H1 (cell line): ENCODE measurements at regions not wholly inside any gene's neighbourhood (a gene's known extent, or its start where the extent isn't known, plus 50 kb on each side); places are given as distances from the start of the nearest gene placed in this dataset.

Source experiments
- CTCF ChIA-PET: fragments of 300-600 bp; sonication (Branson Sonifier 250); formaldehyde crosslinking; loops from one replicate; lab custom pipeline; 2021; ENCODE audit not compliant: partially characterized antibody; lab: Charles Lee
- POLR2A ChIA-PET: fragments of 300-600 bp; sonication (Branson Sonifier 250); formaldehyde crosslinking; loops from one replicate; lab custom pipeline; 2021; ENCODE audit warnings: inconsistent platforms; ENCODE audit not compliant: partially characterized antibody; lab: Charles Lee
- DNase-seq, 2 experiments: peaks; one replicate each; pipeline versions ENCODE4 v3.0.0 to v3.0.0-alpha.2; 2010 to 2022; ENCODE audit warnings: low spot score in 2 of 2, low read depth in 1 of 2, mixed read lengths in 1 of 2
- FAIRE-seq: peaks from 2 replicates; lab custom pipeline; 2011; peaks lifted over from hg19 to GRCh38; lab: Jason Lieb, UNC
- H2AFZ ChIP-seq: 2 replicates; pipeline ENCODE4 v1.8.1; 2012; ENCODE audit warnings: low read length, inconsistent platforms
- H2AK5ac ChIP-seq: 2 replicates; pipeline ENCODE4 v1.6.1; 2013; ENCODE audit warnings: low read depth, low read length
- H2BK120ac ChIP-seq: replicated peaks from 2 replicates; pipeline ENCODE3; 2013; ENCODE audit warnings: low read depth, low read length, inconsistent platforms
- H2BK12ac ChIP-seq: 2 replicates; pipeline ENCODE4 v1.6.1; 2013; ENCODE audit warnings: low read depth, low read length
- H2BK15ac ChIP-seq: 2 replicates; pipeline ENCODE4 v1.6.1; 2013; ENCODE audit warnings: low read length
- H2BK20ac ChIP-seq: 2 replicates; pipeline ENCODE4 v1.6.1; 2013; ENCODE audit warnings: low read length
- H2BK5ac ChIP-seq: 2 replicates; pipeline ENCODE4 v1.6.1; 2013; ENCODE audit warnings: low read depth, low read length
- H3K14ac ChIP-seq: 2 replicates; pipeline ENCODE4 v1.6.1; 2013; ENCODE audit warnings: inconsistent platforms; ENCODE audit not compliant: insufficient read length
- H3K18ac ChIP-seq: 2 replicates; pipeline ENCODE4 v1.6.1; 2013; ENCODE audit warnings: low read length; ENCODE audit errors: extremely low read depth
- H3K23ac ChIP-seq: 2 replicates; pipeline ENCODE4 v1.6.1; 2013; ENCODE audit warnings: inconsistent platforms; ENCODE audit not compliant: insufficient read length
- H3K23me2 ChIP-seq: 2 replicates; pipeline ENCODE4 v1.6.1; 2013; ENCODE audit warnings: low read depth, low read length
- H3K27ac ChIP-seq: 2 replicates; pipeline ENCODE4 v1.6.1; 2011; ENCODE audit warnings: low read depth, low read length, inconsistent platforms
- H3K27me3 ChIP-seq, 4 experiments: replicated peaks in 1 of 4; 1 replicate in 1 of 4; 2 replicates in 3 of 4; pipeline versions ENCODE4 v1.6.1 to v1.8.1; 2011 to 2013; ENCODE audit warnings: low read length in 3 of 4, mild to moderate bottlenecking in 3 of 4, inconsistent platforms in 2 of 4, mixed read lengths in 2 of 4, moderate library complexity in 1 of 4; ENCODE audit not compliant: control insufficient read depth in 3 of 4, insufficient read depth in 3 of 4; ENCODE audit errors: extremely low read depth in 1 of 4
- H3K36me3 ChIP-seq, 4 experiments: 2 replicates each; pipeline versions ENCODE4 v1.6.1 to v1.8.1; 2011 to 2013; ENCODE audit warnings: mild to moderate bottlenecking in 4 of 4, low read length in 3 of 4, moderate library complexity in 2 of 4, control low read depth in 1 of 4, inconsistent platforms in 1 of 4; ENCODE audit not compliant: insufficient read depth in 4 of 4, control insufficient read depth in 2 of 4
- H3K4ac ChIP-seq: replicated peaks from 2 replicates; pipeline ENCODE3; 2013; ENCODE audit warnings: low read length, low read depth, mixed read lengths, inconsistent platforms; ENCODE audit not compliant: insufficient read length
- H3K4me1 ChIP-seq, 4 experiments: replicated peaks in 1 of 4; 1 replicate in 1 of 4; 2 replicates in 3 of 4; pipeline versions ENCODE4 v1.6.1 to v1.8.1; 2011 to 2013; ENCODE audit warnings: low read length in 3 of 4, inconsistent platforms in 2 of 4, mixed read lengths in 1 of 4; ENCODE audit not compliant: insufficient read depth in 4 of 4, control insufficient read depth in 3 of 4
- H3K4me2 ChIP-seq, 2 experiments: 2 replicates each; pipeline versions ENCODE4 v1.6.1 to v1.8.1; 2011 to 2013; ENCODE audit warnings: low read depth in 2 of 2, low read length in 2 of 2, control low read depth in 1 of 2, inconsistent platforms in 1 of 2, mild to moderate bottlenecking in 1 of 2; ENCODE audit not compliant: insufficient read depth in 1 of 2
- H3K4me3 ChIP-seq, 4 experiments: fragments of 200-600, 300-600 bp in 1 of 4; sonication (generic), shearing (Covaris generic), sonication (Bioruptor Twin) in 1 of 4; 2 replicates each; pipeline versions ENCODE4 v1.5.1 to v1.8.1; 2011 to 2016; ENCODE audit warnings: low read length in 4 of 4, low read depth in 3 of 4, control low read depth in 2 of 4, inconsistent platforms in 2 of 4, mild to moderate bottlenecking in 2 of 4, mixed read lengths in 1 of 4, moderate library complexity in 1 of 4; ENCODE audit not compliant: insufficient read depth in 2 of 4; ENCODE audit errors: extremely low read depth in 1 of 4
- H3K56ac ChIP-seq: replicated peaks from 2 replicates; pipeline ENCODE3; 2013; ENCODE audit warnings: low read depth, mild to moderate bottlenecking, mixed read lengths, low read length, inconsistent platforms; ENCODE audit not compliant: insufficient read length
- H3K79me1 ChIP-seq: 2 replicates; pipeline ENCODE4 v1.6.1; 2013; ENCODE audit warnings: low read depth, low read length, control low read depth
- H3K79me2 ChIP-seq, 2 experiments: 2 replicates each; pipeline versions ENCODE4 v1.6.1 to v1.8.1; 2012 to 2013; ENCODE audit warnings: low read length in 2 of 2, mild to moderate bottlenecking in 2 of 2, inconsistent platforms in 1 of 2; ENCODE audit not compliant: insufficient read depth in 2 of 2, control insufficient read depth in 1 of 2
- H3K9ac ChIP-seq, 4 experiments: replicated peaks in 1 of 4; 1 replicate in 1 of 4; 2 replicates in 3 of 4; pipeline versions ENCODE4 v1.6.1 to v1.8.1; 2011 to 2013; ENCODE audit warnings: low read depth in 3 of 4, low read length in 3 of 4, control low read depth in 2 of 4, mild to moderate bottlenecking in 2 of 4, moderate library complexity in 2 of 4, inconsistent platforms in 1 of 4; ENCODE audit errors: extremely low read depth in 1 of 4
- H3K9me3 ChIP-seq, 2 experiments: 2 replicates each; pipeline versions ENCODE4 v1.6.1 to v1.8.1; 2012 to 2013; ENCODE audit warnings: mild to moderate bottlenecking in 2 of 2, moderate library complexity in 2 of 2, control low read depth in 1 of 2, inconsistent platforms in 1 of 2, low read depth in 1 of 2, low read length in 1 of 2, mixed read lengths in 1 of 2; ENCODE audit not compliant: insufficient read depth in 2 of 2
- H4K20me1 ChIP-seq, 2 experiments: replicated peaks in 1 of 2; 2 replicates each; pipeline versions ENCODE3 to v1.8.1; 2011 to 2013; ENCODE audit warnings: inconsistent platforms in 2 of 2, low read length in 2 of 2, mild to moderate bottlenecking in 1 of 2; ENCODE audit not compliant: insufficient read depth in 2 of 2, control insufficient read depth in 1 of 2
- H4K5ac ChIP-seq: 2 replicates; pipeline ENCODE4 v1.6.1; 2013; ENCODE audit warnings: low read length, low read depth, mixed read lengths, inconsistent platforms; ENCODE audit not compliant: insufficient read length
- H4K8ac ChIP-seq: 2 replicates; pipeline ENCODE4 v1.8.0; 2013; ENCODE audit warnings: mild to moderate bottlenecking, moderate library complexity, low read length, inconsistent platforms; ENCODE audit not compliant: insufficient read depth; ENCODE audit errors: extremely low read depth
- H4K91ac ChIP-seq: replicated peaks from 2 replicates; pipeline ENCODE3; 2013; ENCODE audit warnings: low read length, mixed read lengths, inconsistent platforms; ENCODE audit not compliant: insufficient read length
- CEBPB ChIP-seq: IDR thresholded peaks from 2 replicates; pipeline ENCODE4 v1.6.1; 2012; ENCODE audit warnings: low read depth, low read length
- CHD1 ChIP-seq: IDR thresholded peaks from 2 replicates; pipeline ENCODE4 v1.6.1; 2012; ENCODE audit warnings: low read depth, low read length, improper control_type of control experiment
- CTBP2 ChIP-seq: IDR thresholded peaks from 2 replicates; pipeline ENCODE4 v1.7.0; 2011; ENCODE audit warnings: borderline replicate concordance, mild to moderate bottlenecking, moderate library complexity, mixed read lengths, low read length; ENCODE audit not compliant: insufficient read depth, insufficient read length
- HDAC6 ChIP-seq: IDR thresholded peaks from one replicate; pipeline ENCODE4 v1.7.1; 2012; ENCODE audit warnings: low read depth, mild to moderate bottlenecking, inconsistent platforms, low read length, moderate library complexity
- SRF ChIP-seq: IDR thresholded peaks from 2 replicates; pipeline ENCODE4 v1.6.1; 2011; ENCODE audit warnings: mild to moderate bottlenecking, low read depth, low read length, moderate library complexity
- TBP ChIP-seq: IDR thresholded peaks from 2 replicates; pipeline ENCODE4 v1.6.1; 2011; ENCODE audit warnings: low read depth, low read length, improper control_type of control experiment
- TEAD4 ChIP-seq: IDR thresholded peaks from 2 replicates; pipeline ENCODE4 v1.6.1; 2012; ENCODE audit warnings: low read depth, low read length, inconsistent platforms, mixed read lengths
- WGBS, 2 experiments: shearing (Covaris generic) in 1 of 2; methylation state at CpG; one replicate each; pipeline versions ENCODE4 v1.1.6 to v1.1.7; 2013 to 2015; ENCODE audit warnings: low lambda C conversion rate in 2 of 2, mixed read lengths in 2 of 2, inconsistent platforms in 1 of 2, low coverage in 1 of 2, missing lambda C conversion rate in 1 of 2; ENCODE audit not compliant: insufficient replicate concordance in 2 of 2, insufficient coverage in 1 of 2, insufficient read length in 1 of 2; ENCODE audit errors: extremely low coverage in 1 of 2, missing lambda C conversion rate in 1 of 2; 5-methylcytosine and 5-hydroxymethylcytosine counted together

DNA sequence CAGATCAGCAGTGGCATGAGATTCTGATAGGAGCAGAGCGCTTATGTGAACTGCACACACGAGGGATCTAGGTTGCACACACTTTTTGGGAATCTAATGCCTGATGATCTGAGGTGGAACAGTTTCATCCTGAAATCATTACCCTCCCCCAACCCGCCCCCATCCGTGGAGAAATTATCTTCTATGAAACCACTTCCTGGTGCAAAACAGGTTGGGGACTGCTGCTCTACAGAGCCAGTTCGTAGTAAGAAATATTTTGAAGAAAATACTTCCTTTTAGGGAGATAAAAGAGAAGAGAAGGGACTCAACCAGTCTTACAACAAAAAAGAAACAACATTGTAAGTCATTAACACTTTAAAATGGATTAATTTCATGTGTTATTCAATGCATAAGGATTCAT is 1308.2 kb downstream of the GATA3 start:
- DNase-seq (no peak), FAIRE-seq (no peak)
- Histone ChIP-seq H3K23me2 (no peaks in the 10 kb centered on the region), H2AK5ac (no peak overlapping the region), H3K4ac (no peak overlapping the region), H4K20me1 (no peaks in the 10 kb centered on the region), H2BK5ac (no peak overlapping the region), H3K56ac (no peak overlapping the region), H4K8ac (no peak overlapping the region), H2BK20ac (no peak overlapping the region), H3K4me3 (no peak overlapping the region), H3K4me1 (no peaks in the 10 kb centered on the region), H4K5ac (no peak overlapping the region), H3K14ac (no peak overlapping the region), H4K91ac (no peak overlapping the region), H3K79me2 (no peaks in the 10 kb centered on the region), H3K9ac (no peak overlapping the region), H2BK15ac (no peak overlapping the region), H3K27me3 (no peaks in the 10 kb centered on the region), H3K23ac (no peak overlapping the region), H3K36me3 (no peaks in the 10 kb centered on the region), H3K18ac (no peak overlapping the region), H3K27ac (no peak overlapping the region), H2BK12ac (no peak overlapping the region), H3K79me1 (no peaks in the 10 kb centered on the region), H3K9me3 (no peaks in the 10 kb centered on the region), H2AFZ (no peak overlapping the region), H3K4me2 (no peak overlapping the region), H2BK120ac (no peak overlapping the region)
- ChIA-PET CTCF (no interaction called here), POLR2A (no interaction called here)
- WGBS, 2 experiments = 93% methylated on average over 5 of the region's 5 CpGs; no CpG with 5 or more reads in 1 of the 2 experiments
- TF ChIP-seq TBP = no peak
- no peak for TF ChIP-seq CHD1
- no peak for TF ChIP-seq HDAC6
- TF ChIP-seq SRF = no peak
- no peak for TF ChIP-seq CEBPB
- no peak for TF ChIP-seq CTBP2
- TF ChIP-seq TEAD4 = no peak
- TF ChIP-seq, all 59 proteins: peak for 0
